Heart left ventricle (tissue), 16 donors: ENCODE measurements at regions not wholly inside any gene's neighbourhood (a gene's known extent, or its start where the extent isn't known, plus 50 kb on each side); places are given as distances from the start of the nearest gene placed in this dataset.
"Not testable (repeated sequence)": the region's sequence is repeated elsewhere in the genome, so short reads cannot be mapped to it uniquely, and the experiment has no call there.

Experiments used
- ATAC-seq, 4 donors: fragments of 200-7000 bp; cut with Tn5 transposase; one replicate each; pipeline ENCODE4 v1.9.1; 2020 to 2022; ENCODE audit warnings: moderate library complexity in 4 of 4, mild to moderate bottlenecking in 3 of 4, moderate number of reproducible peaks in 1 of 4
- DNase-seq, 5 donors: peaks; one replicate each; pipeline ENCODE4 v3.0.0-alpha.2; 2020
- H3K27ac ChIP-seq, 12 donors: fragments of 200-600 bp; sonication (generic) in 4 of 12; one replicate each; pipeline versions ENCODE4 v1.5.0 to v1.8.0; 2016 to 2022; ENCODE audit warnings: mild to moderate bottlenecking in 2 of 12
- H3K27me3 ChIP-seq, 9 donors: fragments of 200-600 bp; sonication (generic) in 2 of 9; one replicate each; pipeline versions ENCODE4 v1.5.1 to v1.8.0; 2016 to 2022; ENCODE audit warnings: mild to moderate bottlenecking in 3 of 9
- H3K36me3 ChIP-seq, 9 donors: fragments of 200-600 bp; sonication (generic) in 2 of 9; one replicate each; pipeline versions ENCODE4 v1.5.0 to v1.8.0; 2018 to 2022; ENCODE audit warnings: mild to moderate bottlenecking in 2 of 9
- H3K4me1 ChIP-seq, 12 donors: fragments of 200-600 bp; sonication (generic) in 4 of 12; one replicate each; pipeline versions ENCODE4 v1.5.0 to v1.8.0; 2016 to 2022; ENCODE audit warnings: mild to moderate bottlenecking in 3 of 12
- H3K4me3 ChIP-seq, 12 donors: fragments of 200-600 bp; sonication (generic) in 4 of 12; one replicate each; pipeline versions ENCODE4 v1.5.0 to v1.8.0; 2017 to 2022; ENCODE audit warnings: mild to moderate bottlenecking in 9 of 12, moderate library complexity in 4 of 12
- H3K9me3 ChIP-seq, 12 donors: fragments of 200-600 bp; sonication (generic) in 4 of 12; one replicate each; pipeline versions ENCODE4 v1.5.0 to v1.8.0; 2016 to 2022; ENCODE audit warnings: mild to moderate bottlenecking in 1 of 12
- CTCF ChIP-seq, 12 donors: fragments of 200-600 bp; sonication (generic) in 4 of 12; IDR thresholded peaks; one replicate each; pipeline versions ENCODE4 v1.5.0 to v1.8.0; 2018 to 2022; ENCODE audit warnings: antibody characterized with exemption in 12 of 12, mild to moderate bottlenecking in 5 of 12
- POLR2A ChIP-seq, 2 donors: fragments of 450-650 bp; IDR thresholded peaks; one replicate each; pipeline ENCODE4 v1.6.1; 2017; ENCODE audit warnings: antibody characterized with exemption in 2 of 2, mild to moderate bottlenecking in 2 of 2, moderate library complexity in 2 of 2
- WGBS, 4 donors: extraction: QIAGEN DNeasy Blood & Tissue Kit in 2 of 4; methylation state at CpG; one replicate each; pipeline versions ENCODE4 v1.1.5 to v1.1.7; 2013 to 2018; 5-methylcytosine and 5-hydroxymethylcytosine counted together
- intact Hi-C, 10 donors: fragments of 100-400 bp; cut with DNase I; formaldehyde crosslinking; loops; one replicate each; pipeline versions ENCODE4 v1.11.1 to v1.14.2; 2022
- donor health status: ischemic (EF 13 %, LVEDD 7.1; RV severe dilation, severe dysfunction).
- donor health status: healthy with polysubstance abuse.
- donor health status: DM: no; HTN: yes; CAD: no.
- donor health status: DM: no; HTN: no; CAD: no.
- donor health status: ischemic (EF 25% LVEDD 6.9; RV normal size, moderate dysfunction).
- donor health status: ischemic (EF 25% LVEDD 5.7; RV mildly dilated, moderate dysfunction).
- donor health status: healthy.
- donor health status: DM: yes; HTN: yes; CAD: no.
- donor health status: ischemic (EF 35%, LVEDD 5.7; RV mildly dilated, moderate dysfunction).
- donor health status: nonischemic (EF 11% LVEDD 7.7; RV severe dilation, severe dysfunction).
- donor health status: DM: yes; HTN: yes; CAD: no.
- donor health status: PGD.
- donor health status: ischemic (EF 29% LVEDD 5.4; RV normal size, mild dysfunction).
- donor health status: nonischemic (EF 23%, LVEDD 6.1; RV moderate dilation, normal function).

- Histone ChIP-seq H3K27ac (no peak overlapping the region), H3K9me3 (no peaks in the 10 kb centered on the region), H3K27me3 (no peaks in the 10 kb centered on the region), H3K4me3 (no peak overlapping the region), H3K36me3 (no peaks in the 10 kb centered on the region), H3K4me1 (no peaks in the 10 kb centered on the region)
- no peak for DNase-seq
- intact Hi-C loops: no loop called here
- WGBS, 4 donors: 92 to 96% (median 94%) methylated on average over 2 of the region's 2 CpGs
- no peak for TF ChIP-seq POLR2A (IDR thresholded peaks at IDR 0.05)
- TF ChIP-seq CTCF (IDR thresholded peaks at IDR 0.05): no peak
- ATAC-seq: no peak
Observed at GRCh38 chr4:159787901-159788300, 685.0 kb downstream of the RAPGEF2 start.

- no peak overlapping the region for H3K27ac ChIP-seq
- H3K9me3 ChIP-seq: no peaks in the 10 kb centered on the region
- 37 to 51% (median 47%) methylated on average over 3 of the region's 3 CpGs for WGBS, 4 donors
- H3K27me3 ChIP-seq: no peaks in the 10 kb centered on the region
- no peak overlapping the region for H3K4me3 ChIP-seq
- DNase-seq (no peak), ATAC-seq (no peak)
- TF ChIP-seq CTCF (IDR thresholded peaks at IDR 0.05): no peak
- TF ChIP-seq POLR2A (IDR thresholded peaks at IDR 0.05): no peak
- no peaks in the 10 kb centered on the region for H3K36me3 ChIP-seq
- no peaks in the 10 kb centered on the region for H3K4me1 ChIP-seq
- intact Hi-C loops: no loop called here
Observed at GRCh38 chr4:159791334-159791733, 688.5 kb downstream of the RAPGEF2 start.

- peak in 1 of 5 donors; percentile 25 for DNase-seq
- H3K4me3 ChIP-seq, ATAC-seq, H3K9me3 ChIP-seq, H3K4me1 ChIP-seq, H3K27ac ChIP-seq, H3K27me3 ChIP-seq, intact Hi-C loops, H3K36me3 ChIP-seq: not testable (repeated sequence)
- WGBS, 4 donors: 91 to 97% (median 95%) methylated on average over 6 to 12 of the region's 12 CpGs; no CpG with 5 or more reads in 1 of the 4 donors
Observed at GRCh38 chr4:159804592-159804991, 701.7 kb downstream of the RAPGEF2 start.

- ATAC-seq: no peak
- H3K27ac ChIP-seq: no peak overlapping the region
- H3K4me3 ChIP-seq: no peak overlapping the region
- peaks cover 0 to 15% (median 0%) of the 10 kb centered on the region in 12 donors for H3K9me3 ChIP-seq
- DNase-seq: no peak
- H3K4me1 ChIP-seq: no peaks in the 10 kb centered on the region
- H3K36me3 ChIP-seq: no peaks in the 10 kb centered on the region
- WGBS, 4 donors: 83 to 88% (median 85%) methylated on average over 2 of the region's 2 CpGs
- H3K27me3 ChIP-seq: no peaks in the 10 kb centered on the region
- TF ChIP-seq POLR2A (IDR thresholded peaks at IDR 0.05) (no peak), CTCF (IDR thresholded peaks at IDR 0.05) (no peak)
- intact Hi-C loops: no loop called here
Observed at GRCh38 chr4:159823743-159824142, 720.9 kb downstream of the RAPGEF2 start.

- TF ChIP-seq POLR2A (IDR thresholded peaks at IDR 0.05) (no peak), CTCF (IDR thresholded peaks at IDR 0.05) (no peak)
- no peak for ATAC-seq
- H3K36me3 ChIP-seq: no peaks in the 10 kb centered on the region
Observed at GRCh38 chr4:159828687-159829086, 725.8 kb downstream of the RAPGEF2 start.

More at GRCh38 chr4:159828687-159829086, 725.8 kb downstream of the RAPGEF2 start:
- Histone ChIP-seq H3K9me3 (no peaks in the 10 kb centered on the region), H3K4me3 (no peak overlapping the region), H3K4me1 (no peaks in the 10 kb centered on the region), H3K27ac (no peak overlapping the region), H3K27me3 (no peaks in the 10 kb centered on the region)
- WGBS, 4 donors: 40 to 53% (median 51%) methylated on average over 1 of the region's 1 CpG
- intact Hi-C loops: no loop called here
- DNase-seq: no peak
